ENCODE measurements at regions not wholly inside any gene's neighbourhood (a gene's known extent, or its start where the extent isn't known, plus 50 kb on each side); places are given as distances from the start of the nearest gene placed in this dataset.
"Not testable (repeated sequence)": the region's sequence is repeated elsewhere in the genome, so short reads cannot be mapped to it uniquely, and the experiment has no call there.

DNA sequence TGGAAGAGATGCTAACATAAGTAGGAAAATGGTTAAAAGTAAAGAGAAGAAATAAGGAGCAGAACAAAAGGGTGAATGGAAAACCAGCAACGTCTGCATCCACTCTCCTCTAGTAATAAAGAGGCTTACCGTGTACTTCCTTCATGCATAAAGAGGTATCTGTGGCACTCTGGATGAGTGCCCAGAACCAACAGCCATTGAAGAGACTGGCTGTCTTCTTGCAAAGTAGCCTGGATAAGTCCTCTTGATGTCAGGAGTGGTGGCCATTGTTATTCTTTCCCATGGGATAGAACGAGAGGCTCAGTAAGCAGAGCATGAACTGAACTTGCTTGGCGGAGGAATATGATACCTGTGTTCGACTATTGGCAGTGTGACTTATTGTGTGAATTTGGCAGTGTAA is 186.2 kb upstream of the RASGRP1 start:
- DNase-seq: no peak

- DNase-seq: no peak
Observed at GRCh38 chr15:38755718-38756117, 191.1 kb upstream of the RASGRP1 start.

- DNase-seq: no peak
Observed at GRCh38 chr15:38756441-38756840, 191.8 kb upstream of the RASGRP1 start.

- DNase-seq: no peak
Observed at GRCh38 chr15:38758043-38758442, 193.4 kb upstream of the RASGRP1 start.

DNA sequence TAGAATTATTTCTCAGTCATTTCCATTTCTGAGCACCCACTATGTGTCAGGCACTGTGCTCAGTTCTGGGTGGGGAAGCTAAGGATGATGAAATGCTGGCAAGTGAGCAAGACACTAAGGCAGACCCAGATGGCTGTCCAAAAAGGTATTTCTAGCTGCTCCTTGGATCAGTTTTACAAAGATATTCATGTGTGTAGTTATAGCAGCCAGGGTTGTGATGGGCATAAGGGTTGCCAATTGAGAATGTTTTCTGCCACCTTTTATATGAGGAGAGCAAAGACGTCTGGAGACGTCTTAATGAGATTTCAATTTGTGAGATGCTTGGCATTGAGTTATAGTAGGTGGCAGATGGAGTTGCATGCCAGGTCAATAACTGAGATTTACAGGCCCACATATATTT is 197.1 kb upstream of the RASGRP1 start:
- DNase-seq: no peak

GRCh38 chr15:38768970-38769369 is 204.4 kb upstream of the RASGRP1 start:
- no peak for DNase-seq

DNA sequence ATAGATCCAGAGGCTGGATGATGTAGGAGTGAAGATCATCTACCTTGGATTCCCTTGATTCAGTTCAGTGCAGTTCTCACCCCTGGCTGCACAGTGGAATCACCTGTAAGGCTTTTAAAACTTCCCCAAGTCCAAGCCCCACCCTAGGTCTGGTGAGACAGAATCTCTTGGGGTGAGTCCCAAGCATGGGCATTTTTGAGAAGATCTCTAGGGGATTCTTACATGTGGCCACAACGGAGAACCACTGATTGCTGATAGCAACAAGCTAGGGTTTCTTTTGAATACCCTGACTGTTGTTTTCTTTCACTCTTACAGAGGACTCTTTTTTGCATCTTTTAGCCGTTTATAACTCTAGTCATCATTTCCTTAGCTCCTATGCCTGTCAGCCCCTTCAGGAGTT is 204.9 kb upstream of the RASGRP1 start:
- no peak for DNase-seq

GRCh38 chr15:38774076-38774475 is 209.5 kb upstream of the RASGRP1 start:
- not testable (repeated sequence) for DNase-seq

DNA sequence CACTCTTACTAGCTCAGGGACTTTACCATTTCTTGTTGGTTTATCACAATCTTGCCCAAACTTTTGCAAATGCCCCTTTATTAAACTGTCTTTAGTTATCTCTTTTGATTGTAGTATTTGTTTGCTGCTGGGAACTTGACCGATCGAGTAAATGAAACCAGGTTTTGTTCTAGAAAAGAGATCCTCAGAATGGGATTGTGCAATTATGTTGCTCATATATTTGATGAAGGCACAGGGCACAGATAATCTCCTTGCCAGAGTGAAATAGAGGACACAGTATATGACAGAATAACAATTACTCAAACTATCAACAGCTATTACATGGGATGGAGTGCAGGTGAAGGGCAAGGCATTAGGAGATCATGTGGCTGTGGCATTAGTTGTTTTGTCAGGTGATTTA is 216.6 kb upstream of the RASGRP1 start:
- DNase-seq: no peak

GRCh38 chr15:38782156-38782555 is 217.5 kb upstream of the RASGRP1 start:
- no peak for DNase-seq

DNA sequence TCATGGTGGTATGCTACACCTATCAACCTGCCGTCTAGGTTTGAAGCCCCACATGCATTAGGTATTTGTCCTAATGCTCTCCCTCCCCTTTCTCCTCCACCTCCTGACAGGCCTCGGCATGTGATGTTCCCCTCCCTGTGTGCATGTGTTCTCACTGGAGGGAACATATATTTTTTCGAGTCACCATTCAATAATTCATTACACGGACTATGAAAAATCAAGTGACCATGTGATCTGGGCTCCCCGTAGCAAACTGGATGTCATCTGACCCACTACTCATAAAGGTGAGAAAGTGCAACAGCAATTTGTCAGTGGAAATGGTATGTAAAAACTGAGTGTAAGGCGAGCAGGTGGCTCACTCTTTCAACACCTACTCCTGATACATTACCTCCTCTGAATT is 224.3 kb upstream of the RASGRP1 start:
- no peak for DNase-seq

DNA sequence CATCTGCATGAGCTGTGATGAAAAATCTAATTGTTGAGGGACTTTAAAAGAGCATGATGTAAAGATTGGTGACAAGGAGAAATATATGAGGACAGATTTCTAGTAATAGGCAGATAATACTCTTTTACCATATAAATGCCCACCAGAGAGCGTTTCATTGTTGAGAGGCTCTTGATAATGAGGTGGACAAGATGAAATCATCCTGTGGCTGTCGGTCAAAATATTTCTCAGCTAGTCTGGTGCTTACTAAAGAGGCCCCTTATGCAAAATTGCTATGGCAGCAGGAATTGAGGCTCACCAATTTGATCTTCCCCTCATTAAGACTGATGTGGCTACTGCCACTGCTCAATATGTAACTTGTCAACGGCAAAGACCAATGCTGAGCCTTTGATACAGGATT is 225.0 kb upstream of the RASGRP1 start:
- no peak for DNase-seq

GRCh38 chr15:38793206-38793810 is 228.7 kb upstream of the RASGRP1 start:
- no peak for DNase-seq

DNA sequence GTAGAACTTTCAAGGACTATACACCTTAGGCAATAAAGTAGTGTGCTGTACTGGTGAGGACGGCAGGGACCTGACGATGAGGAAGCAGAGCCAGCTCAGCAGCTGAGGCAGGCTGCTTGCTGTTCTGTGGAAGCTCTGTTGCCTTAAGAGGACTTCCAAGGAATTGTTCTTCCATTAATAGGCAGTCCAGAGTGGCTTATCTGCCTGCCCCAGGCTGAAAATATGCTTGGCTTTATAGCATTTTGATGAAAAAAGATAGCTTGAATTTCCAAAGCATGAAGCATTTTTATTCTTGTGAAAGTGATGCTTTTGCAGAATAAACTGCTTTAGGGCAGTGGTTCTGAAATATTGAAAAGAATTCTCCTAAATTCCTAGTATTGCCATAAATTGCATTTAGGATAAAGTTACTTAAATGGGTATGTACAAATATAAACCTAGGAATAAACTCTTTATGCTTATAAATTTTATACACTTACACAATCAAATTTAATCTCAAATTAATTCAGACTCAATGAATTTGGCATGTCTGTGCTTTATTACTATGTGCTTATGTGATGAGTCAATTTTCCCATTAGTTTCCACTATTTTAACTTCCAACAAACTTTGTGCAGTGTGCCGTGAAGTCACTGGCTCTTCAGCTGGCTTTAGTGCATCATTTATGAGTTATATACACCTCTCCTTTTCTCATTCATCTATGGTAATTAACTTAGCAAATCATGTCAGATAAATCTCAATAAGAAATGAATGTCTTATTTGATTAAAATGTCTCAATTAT is 231.0 kb upstream of the RASGRP1 start:
- DNase-seq: no peak

DNA sequence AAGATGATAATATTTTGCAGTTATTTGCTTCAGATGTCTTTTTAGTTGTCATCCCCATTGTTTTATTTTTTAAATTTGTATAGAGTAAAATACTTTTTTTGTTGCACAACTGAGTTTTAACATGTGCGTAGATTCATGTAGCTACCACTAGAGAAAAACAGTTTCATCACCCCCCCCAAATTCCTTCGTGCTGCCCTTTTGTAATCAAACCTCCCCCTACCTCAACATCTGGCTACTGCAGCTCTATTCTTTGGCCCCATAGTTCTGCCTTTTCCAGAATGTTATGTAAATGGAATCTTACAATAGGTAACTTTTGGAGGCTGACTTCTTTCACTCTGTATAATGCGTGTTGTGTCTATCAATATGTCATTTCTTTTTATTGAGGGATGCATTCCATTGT is 232.0 kb upstream of the RASGRP1 start:
- no peak for DNase-seq

DNA sequence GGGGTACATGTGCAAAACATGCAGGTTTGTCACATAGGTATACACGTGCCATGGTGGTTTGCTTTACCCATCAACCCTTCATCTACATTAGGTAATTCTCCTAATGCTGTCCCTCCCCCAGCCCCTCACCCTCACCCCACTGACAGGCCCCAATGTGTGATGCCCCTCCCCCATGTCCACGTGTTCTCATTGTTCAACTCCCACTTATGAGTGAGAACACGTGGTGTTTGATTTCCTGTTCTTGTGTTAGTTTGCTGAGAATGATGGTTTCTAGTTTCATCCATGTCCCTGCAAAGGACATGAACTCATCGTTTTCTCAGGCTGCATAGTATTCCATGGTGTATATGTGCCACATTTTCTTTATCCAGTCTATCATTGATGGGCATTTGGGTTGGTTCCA is 232.9 kb upstream of the RASGRP1 start:
- DNase-seq: not testable (repeated sequence)

- DNase-seq: not testable (repeated sequence)
Observed at GRCh38 chr15:38799202-38799601, 234.6 kb upstream of the RASGRP1 start.

- DNase-seq: no peak
Observed at GRCh38 chr15:38809621-38810020, 245.0 kb upstream of the RASGRP1 start.

GRCh38 chr15:38810686-38811085 is 246.1 kb upstream of the RASGRP1 start:
- DNase-seq: no peak

- not testable (repeated sequence) for DNase-seq
Observed at GRCh38 chr15:38814254-38814653, 249.6 kb upstream of the RASGRP1 start.

- no peak for DNase-seq
Observed at GRCh38 chr15:38814891-38815290, 250.3 kb upstream of the RASGRP1 start.

DNA sequence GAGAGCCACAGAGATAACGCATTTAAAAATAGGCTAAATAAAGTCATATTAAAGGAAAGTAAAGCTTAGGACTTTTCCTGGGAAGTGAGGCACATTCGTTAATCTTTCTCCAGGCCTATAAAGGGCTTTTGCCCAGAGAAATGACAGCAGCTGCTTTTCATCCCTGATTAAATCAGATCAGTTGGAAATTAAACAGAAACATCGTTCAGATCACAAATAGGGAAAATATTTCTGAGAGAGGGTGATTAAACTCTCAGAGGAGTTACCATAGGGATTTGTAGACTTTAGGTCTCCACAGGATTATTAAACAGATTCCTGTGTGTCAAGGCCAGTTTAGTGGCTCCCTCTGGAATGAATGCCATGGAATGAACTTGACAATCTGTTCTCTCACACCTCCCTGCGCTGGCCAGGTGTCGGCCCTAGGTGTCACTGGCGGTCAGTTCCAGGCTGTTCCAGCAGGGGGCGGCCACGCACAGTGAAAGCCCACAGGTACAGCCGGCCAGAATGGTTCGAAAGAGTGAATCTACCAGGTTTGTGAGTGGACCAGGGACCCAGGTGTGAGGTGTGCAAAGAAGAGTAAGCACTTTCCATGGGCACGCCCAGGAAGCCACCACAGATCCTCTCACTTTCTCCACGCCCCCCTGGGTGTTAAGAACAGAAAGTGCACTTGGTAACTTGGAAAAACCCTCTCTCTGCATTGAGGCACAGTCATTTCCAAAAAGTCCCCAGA is 253.0 kb upstream of the RASGRP1 start:
- DNase-seq: peak; percentile 23

- no peak for DNase-seq
Observed at GRCh38 chr15:38818157-38818790, 253.7 kb upstream of the RASGRP1 start.
